HEK293 (cell line): ENCODE measurements at regions not wholly inside any gene's neighbourhood (a gene's known extent, or its start where the extent isn't known, plus 50 kb on each side); places are given as distances from the start of the nearest gene placed in this dataset.

ENCODE experiments used
- CTCF ChIA-PET: fragments of 350-600 bp; formaldehyde crosslinking; extraction: SDS; loops from one replicate; lab custom pipeline; 2021; ENCODE audit warnings: antibody characterized with exemption; lab: Yijun Ruan, JAX
- POLR2A ChIA-PET: fragments of 300-600 bp; formaldehyde crosslinking; extraction: SDS; loops from one replicate; lab custom pipeline; 2020; ENCODE audit warnings: antibody characterized with exemption, inconsistent platforms; lab: Yijun Ruan, JAX
- H3K27ac ChIP-seq: fragments of 200-500 bp; sonication (Bioruptor generic); 2 replicates; pipeline ENCODE4 v1.5.1; 2014; ENCODE audit warnings: low read depth, low read length, control low read depth, inconsistent platforms; ENCODE audit errors: extremely low read depth
- H3K36me3 ChIP-seq, 2 experiments: fragments of 200-500 bp in 1 of 2; sonication (Bioruptor generic) in 1 of 2; 1 replicate in 1 of 2; 2 replicates in 1 of 2; pipeline ENCODE4 v1.5.1; 2014 to 2017; ENCODE audit warnings: inconsistent platforms in 2 of 2, low read length in 2 of 2; ENCODE audit not compliant: control insufficient read depth in 2 of 2, insufficient read depth in 1 of 2
- H3K4me1 ChIP-seq: fragments of 200-500 bp; sonication (Bioruptor generic); 2 replicates; pipeline ENCODE4 v1.5.1; 2014; ENCODE audit warnings: mild to moderate bottlenecking, low read length, inconsistent platforms; ENCODE audit not compliant: control insufficient read depth, insufficient read depth
- H3K4me3 ChIP-seq: 2 replicates; pipeline ENCODE4 v1.5.1; 2011; ENCODE audit warnings: low read depth, mild to moderate bottlenecking, control low read depth, low read length, moderate library complexity
- H3K9me3 ChIP-seq: fragments of 200-500 bp; sonication (Bioruptor generic); 2 replicates; pipeline ENCODE4 v1.5.1; 2014; ENCODE audit warnings: low read depth, low read length, inconsistent platforms; ENCODE audit not compliant: control insufficient read depth, insufficient read depth
- BCL6B ChIP-seq: fragments of 450-650 bp; formaldehyde crosslinking; IDR thresholded peaks from 2 replicates; pipeline ENCODE4 v1.5.1; 2017; ENCODE audit warnings: missing biosample characterization, missing genetic modification characterization
- GLI2 ChIP-seq: fragments of 450-650 bp; formaldehyde crosslinking; IDR thresholded peaks from 2 replicates; pipeline ENCODE4; 2017; ENCODE audit warnings: missing biosample characterization, missing genetic modification characterization, low read depth, borderline replicate concordance
- HIC1 ChIP-seq: fragments of 450-650 bp; formaldehyde crosslinking; IDR thresholded peaks from 2 replicates; pipeline ENCODE4 v1.5.1; 2016; ENCODE audit warnings: missing biosample characterization, missing genetic modification characterization
- HOXA7 ChIP-seq: sonication (generic); formaldehyde crosslinking; IDR thresholded peaks from 2 replicates; pipeline ENCODE4 v1.8.1; 2022; ENCODE audit warnings: missing genetic modification reagents, borderline replicate concordance
- KLF9 ChIP-seq: fragments of 450-650 bp; formaldehyde crosslinking; IDR thresholded peaks from 2 replicates; pipeline ENCODE4 v1.5.1; 2016; ENCODE audit warnings: missing biosample characterization, missing genetic modification characterization, low read depth
- OVOL3 ChIP-seq: fragments of 450-650 bp; formaldehyde crosslinking; IDR thresholded peaks from 2 replicates; pipeline ENCODE4 v1.5.1; 2016; ENCODE audit warnings: missing biosample characterization, missing genetic modification characterization
- TCF7L2 ChIP-seq: IDR thresholded peaks from 2 replicates; pipeline ENCODE4 v1.6.1; 2011; ENCODE audit warnings: low read depth, mild to moderate bottlenecking, inconsistent platforms, low read length, moderate library complexity, borderline replicate concordance
- ZBTB11 ChIP-seq: fragments of 450-650 bp; formaldehyde crosslinking; conservative IDR thresholded peaks from 2 replicates; pipeline ENCODE4 v1.5.1; 2016; ENCODE audit warnings: low read depth, missing biosample characterization, missing genetic modification characterization
- ZBTB20 ChIP-seq: fragments of 450-650 bp; formaldehyde crosslinking; IDR thresholded peaks from 2 replicates; pipeline ENCODE4 v1.5.1; 2016; ENCODE audit warnings: missing biosample characterization, missing genetic modification characterization
- ZBTB21 ChIP-seq: fragments of 450-650 bp; formaldehyde crosslinking; IDR thresholded peaks from 2 replicates; pipeline ENCODE4 v1.5.1; 2017; ENCODE audit warnings: missing biosample characterization, missing genetic modification characterization
- ZBTB6 ChIP-seq: fragments of 450-650 bp; formaldehyde crosslinking; IDR thresholded peaks from 2 replicates; pipeline ENCODE4 v1.5.1; 2017; ENCODE audit warnings: missing biosample characterization, missing genetic modification characterization
- ZFHX2 ChIP-seq: fragments of 450-650 bp; formaldehyde crosslinking; conservative IDR thresholded peaks from 2 replicates; pipeline ENCODE4 v1.5.1; 2016; ENCODE audit warnings: missing biosample characterization, missing genetic modification characterization
- ZFP37 ChIP-seq: fragments of 450-650 bp; formaldehyde crosslinking; IDR thresholded peaks from 2 replicates; pipeline ENCODE4 v1.5.1; 2016; ENCODE audit warnings: missing biosample characterization, missing genetic modification characterization
- ZNF140 ChIP-seq: fragments of 450-650 bp; formaldehyde crosslinking; IDR thresholded peaks from 2 replicates; pipeline ENCODE4 v1.5.1; 2016; ENCODE audit warnings: missing biosample characterization, missing genetic modification characterization
- ZNF292 ChIP-seq: fragments of 450-650 bp; formaldehyde crosslinking; IDR thresholded peaks from 2 replicates; pipeline ENCODE4 v1.5.1; 2016; ENCODE audit warnings: low read depth, missing biosample characterization, missing genetic modification characterization, borderline replicate concordance
- ZNF341 ChIP-seq: fragments of 450-650 bp; formaldehyde crosslinking; IDR thresholded peaks from 2 replicates; pipeline ENCODE4; 2016; ENCODE audit warnings: low read depth, missing biosample characterization, missing genetic modification characterization
- ZNF362 ChIP-seq: fragments of 450-650 bp; formaldehyde crosslinking; IDR thresholded peaks from 2 replicates; pipeline ENCODE4 v1.5.1; 2016; ENCODE audit warnings: missing biosample characterization, missing genetic modification characterization
- ZNF426 ChIP-seq: fragments of 450-650 bp; formaldehyde crosslinking; IDR thresholded peaks from 2 replicates; pipeline ENCODE4 v1.5.1; 2017; ENCODE audit warnings: missing biosample characterization, missing genetic modification characterization, mild to moderate bottlenecking, inconsistent platforms, moderate library complexity
- ZNF488 ChIP-seq: fragments of 450-650 bp; formaldehyde crosslinking; IDR thresholded peaks from 2 replicates; pipeline ENCODE4 v1.5.1; 2016; ENCODE audit warnings: missing biosample characterization, missing genetic modification characterization
- ZNF660 ChIP-seq: fragments of 450-650 bp; IDR thresholded peaks from 2 replicates; pipeline ENCODE4 v1.5.1; 2018; ENCODE audit warnings: missing biosample characterization, mild to moderate bottlenecking, missing genetic modification characterization
- ZNF677 ChIP-seq: fragments of 450-650 bp; IDR thresholded peaks from 2 replicates; pipeline ENCODE4 v1.5.0; 2018; ENCODE audit warnings: missing biosample characterization, mild to moderate bottlenecking, missing genetic modification characterization, moderate library complexity
- ZNF707 ChIP-seq: fragments of 450-650 bp; formaldehyde crosslinking; IDR thresholded peaks from 2 replicates; pipeline ENCODE4 v1.5.1; 2016; ENCODE audit warnings: missing biosample characterization, missing genetic modification characterization
- ZSCAN16 ChIP-seq: fragments of 450-650 bp; formaldehyde crosslinking; IDR thresholded peaks from 2 replicates; pipeline ENCODE4 v1.5.1; 2016; ENCODE audit warnings: missing biosample characterization, missing genetic modification characterization

GRCh38 chr18:38576349-38576748 is 1010.8 kb upstream of the CELF4 start:
- Histone ChIP-seq H3K4me3 (no peak overlapping the region), H3K9me3 (no peaks in the 10 kb centered on the region), H3K4me1 (no peaks in the 10 kb centered on the region), H3K36me3 (no peaks in the 10 kb centered on the region), H3K27ac (no peak overlapping the region)
- CTCF ChIA-PET, result no interaction called here
- TF ChIP-seq ZNF660 (tag by site-specific recombination), result no peak
- TF ChIP-seq ZNF292 (tag by site-specific recombination), result no peak
- no peak for TF ChIP-seq GLI2 (tag by site-specific recombination)
- TF ChIP-seq KLF9, result no peak
- TF ChIP-seq ZNF707 (tag by site-specific recombination), result no peak
- TF ChIP-seq ZSCAN16 (tag by site-specific recombination), result no peak
- TF ChIP-seq ZNF362 (tag by site-specific recombination), result no peak
- no peak for TF ChIP-seq ZBTB21 (tag by site-specific recombination)
- TF ChIP-seq ZNF341 (tag by site-specific recombination), result no peak
- TF ChIP-seq TCF7L2, result no peak
- no peak for TF ChIP-seq ZFP37 (tag by site-specific recombination)
- TF ChIP-seq ZNF140 (tag by site-specific recombination), result no peak
- POLR2A ChIA-PET, result no interaction called here

- no peaks in the 10 kb centered on the region for H3K4me1 ChIP-seq
- H3K36me3 ChIP-seq, result no peaks in the 10 kb centered on the region
- CTCF ChIA-PET, result no interaction called here
- POLR2A ChIA-PET, result no interaction called here
- H3K4me3 ChIP-seq, result no peak overlapping the region
- H3K27ac ChIP-seq, result no peak overlapping the region
- H3K9me3 ChIP-seq, result no peaks in the 10 kb centered on the region
- TF ChIP-seq ZBTB6, result no peak
- no peak for TF ChIP-seq BCL6B (tag by site-specific recombination)
- TF ChIP-seq HIC1, result no peak
Observed at GRCh38 chr18:38575648-38576047, 1010.0 kb upstream of the CELF4 start.

- no peaks in the 10 kb centered on the region for H3K36me3 ChIP-seq
- no peaks in the 10 kb centered on the region for H3K9me3 ChIP-seq
- ChIA-PET POLR2A (no interaction called here), CTCF (interaction anchor here (0.7 kb wide), 1 partner anchor 314 kb away, joined by 3 read pairs; no protein-coding TSS in a partner anchor)
- no peaks in the 10 kb centered on the region for H3K4me1 ChIP-seq
- H3K27ac ChIP-seq, result no peak overlapping the region
- H3K4me3 ChIP-seq, result no peak overlapping the region
- TF ChIP-seq OVOL3 (tag by site-specific recombination) (no peak), ZFHX2 (tag by site-specific recombination) (no peak), HOXA7 (CRISPR knock-in tag) (no peak), ZNF426 (tag by site-specific recombination) (no peak), ZBTB11 (tag by site-specific recombination) (no peak), ZNF488 (tag by site-specific recombination) (no peak), ZBTB20 (tag by site-specific recombination) (no peak), ZNF677 (tag by site-specific recombination) (no peak)
Observed at GRCh38 chr18:38575023-38575422, 1009.4 kb upstream of the CELF4 start.
